ENCODE measurements at regions not wholly inside any gene's neighbourhood (a gene's known extent, or its start where the extent isn't known, plus 50 kb on each side); places are given as distances from the start of the nearest gene placed in this dataset.

DNA sequence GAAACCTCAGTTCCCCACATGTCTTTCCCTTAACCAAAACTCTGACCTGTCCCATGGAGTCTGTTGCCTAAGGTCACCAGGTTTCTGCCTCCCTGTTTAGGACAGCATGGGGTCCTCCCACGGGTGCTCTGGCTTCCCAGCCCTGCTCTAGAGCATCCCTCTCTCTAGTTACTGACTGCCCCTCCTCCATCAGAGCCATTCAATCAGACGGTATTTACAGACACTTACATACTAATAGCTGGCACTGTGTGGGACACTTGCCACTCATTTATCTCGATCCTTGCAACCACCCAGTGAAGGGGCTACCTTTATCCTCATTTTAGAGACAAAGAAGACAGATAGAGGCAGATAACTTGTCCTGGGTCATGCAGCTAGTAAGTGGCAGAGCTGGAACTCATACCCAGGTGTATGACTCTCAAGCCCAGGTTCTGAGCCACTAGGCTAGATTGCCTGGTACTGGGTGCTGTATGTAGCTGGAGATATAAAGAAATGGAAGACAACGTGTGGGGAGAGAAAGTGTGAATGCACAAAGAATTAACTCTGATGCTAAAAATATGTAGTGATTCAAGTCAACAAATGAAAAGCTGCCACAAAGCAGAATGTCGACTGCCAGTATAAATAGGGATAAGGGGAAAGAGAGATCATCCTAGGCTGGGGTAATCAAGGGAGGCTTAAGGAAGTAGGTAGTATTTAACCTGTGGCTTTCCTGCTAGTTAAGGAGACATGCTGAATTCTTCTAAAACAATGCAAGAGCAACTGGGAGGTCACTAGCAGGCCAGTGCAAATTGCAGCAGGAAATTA is 52.5 kb upstream of the PDE8B start:
- no peak for DNase-seq (ENCODE audit: low read depth)
- TF ChIP-seq, protein P1, sequence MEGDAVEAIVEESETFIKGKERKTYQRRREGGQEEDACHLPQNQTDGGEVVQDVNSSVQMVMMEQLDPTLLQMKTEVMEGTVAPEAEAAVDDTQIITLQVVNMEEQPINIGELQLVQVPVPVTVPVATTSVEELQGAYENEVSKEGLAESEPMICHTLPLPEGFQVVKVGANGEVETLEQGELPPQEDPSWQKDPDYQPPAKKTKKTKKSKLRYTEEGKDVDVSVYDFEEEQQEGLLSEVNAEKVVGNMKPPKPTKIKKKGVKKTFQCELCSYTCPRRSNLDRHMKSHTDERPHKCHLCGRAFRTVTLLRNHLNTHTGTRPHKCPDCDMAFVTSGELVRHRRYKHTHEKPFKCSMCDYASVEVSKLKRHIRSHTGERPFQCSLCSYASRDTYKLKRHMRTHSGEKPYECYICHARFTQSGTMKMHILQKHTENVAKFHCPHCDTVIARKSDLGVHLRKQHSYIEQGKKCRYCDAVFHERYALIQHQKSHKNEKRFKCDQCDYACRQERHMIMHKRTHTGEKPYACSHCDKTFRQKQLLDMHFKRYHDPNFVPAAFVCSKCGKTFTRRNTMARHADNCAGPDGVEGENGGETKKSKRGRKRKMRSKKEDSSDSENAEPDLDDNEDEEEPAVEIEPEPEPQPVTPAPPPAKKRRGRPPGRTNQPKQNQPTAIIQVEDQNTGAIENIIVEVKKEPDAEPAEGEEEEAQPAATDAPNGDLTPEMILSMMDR (conservative IDR thresholded peaks at IDR 0.05; ENCODE audit: control insufficient read depth, insufficient read depth, low read depth, low read length) = no peak
- no peak overlapping the region for H3K4me3 ChIP-seq (ENCODE audit: control insufficient read depth, low read depth, low read length)

DNA sequence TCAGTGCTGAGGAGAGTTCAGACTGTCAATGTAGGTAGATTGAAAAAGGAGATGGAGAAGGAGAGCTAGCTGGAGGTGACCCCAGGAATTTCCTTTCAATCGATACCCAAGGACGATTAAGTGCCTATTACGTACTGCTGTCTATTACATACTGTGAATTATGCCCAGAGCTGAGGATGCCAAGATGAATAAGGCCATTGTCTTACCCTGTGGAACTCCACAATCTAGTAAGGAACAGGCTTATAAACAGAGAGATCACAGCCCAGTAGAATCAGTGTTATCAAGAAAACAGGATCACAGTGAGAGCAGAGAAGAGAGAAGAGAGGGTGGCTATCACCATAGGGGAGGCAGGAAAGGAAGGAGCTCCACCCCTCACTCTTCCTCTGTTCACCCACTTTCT is 54.1 kb upstream of the PDE8B start:
- TF ChIP-seq, protein P1 (conservative IDR thresholded peaks at IDR 0.05; ENCODE audit: control insufficient read depth, insufficient read depth, low read depth, low read length) = no peak
- H3K4me3 ChIP-seq (ENCODE audit: control insufficient read depth, low read depth, low read length) = no peak overlapping the region
- DNase-seq (ENCODE audit: low read depth) = no peak

DNA sequence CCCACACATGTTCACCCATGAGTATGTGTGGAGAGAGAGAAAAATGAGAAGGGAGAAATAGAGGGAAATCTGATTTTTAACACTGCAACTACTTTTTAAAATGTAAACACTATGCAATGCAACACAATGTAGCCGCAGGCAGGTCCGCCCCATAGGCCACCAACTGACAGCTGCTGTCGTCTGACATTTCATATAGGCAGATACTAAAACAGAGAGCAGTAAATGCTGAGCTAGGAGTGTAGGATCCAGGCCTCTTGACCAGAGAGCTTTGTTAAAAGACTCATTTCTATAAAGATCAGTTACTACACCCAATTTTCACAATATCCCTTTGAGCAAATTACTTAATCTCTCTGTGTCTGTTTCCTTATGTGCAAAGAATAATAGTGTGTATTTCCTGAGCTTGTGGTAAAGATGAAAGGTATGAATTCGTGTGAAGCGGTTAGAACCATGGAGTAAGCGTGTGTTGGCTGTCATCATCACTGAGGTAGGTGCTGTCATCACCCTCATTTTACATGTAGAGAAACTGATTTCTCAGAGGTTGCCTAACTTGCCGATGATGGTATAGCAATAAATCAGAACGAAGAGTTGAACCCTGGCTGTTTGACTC is 55.2 kb upstream of the PDE8B start:
- DNase-seq (ENCODE audit: low read depth) = no peak
- H3K4me3 ChIP-seq (ENCODE audit: control insufficient read depth, low read depth, low read length) = no peak overlapping the region
- TF ChIP-seq, protein P1 (conservative IDR thresholded peaks at IDR 0.05; ENCODE audit: control insufficient read depth, insufficient read depth, low read depth, low read length) = no peak

DNA sequence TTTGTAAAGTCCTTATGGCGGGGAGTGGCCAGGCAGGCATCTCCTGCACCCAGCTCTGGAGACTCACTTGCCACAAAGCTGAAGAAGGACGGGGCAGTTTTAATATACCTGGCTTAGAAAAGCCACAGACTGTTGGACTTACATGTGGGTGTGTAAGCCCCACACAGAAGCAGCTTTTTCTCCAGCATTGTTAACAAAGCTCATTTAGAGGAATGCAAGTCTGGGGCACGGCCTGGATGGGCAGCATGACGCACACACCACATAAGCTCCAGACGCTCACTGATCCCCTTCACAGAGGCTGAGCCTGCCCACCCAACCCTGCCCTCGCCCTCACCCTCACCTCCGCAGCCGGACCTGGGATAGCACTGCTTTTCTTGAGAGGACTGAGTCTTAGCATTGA is 58.0 kb upstream of the PDE8B start:
- TF ChIP-seq, protein P1 (conservative IDR thresholded peaks at IDR 0.05; ENCODE audit: control insufficient read depth, insufficient read depth, low read depth, low read length) = no peak
- no peak overlapping the region for H3K4me3 ChIP-seq (ENCODE audit: control insufficient read depth, low read depth, low read length)
- DNase-seq (ENCODE audit: low read depth) = no peak

DNA sequence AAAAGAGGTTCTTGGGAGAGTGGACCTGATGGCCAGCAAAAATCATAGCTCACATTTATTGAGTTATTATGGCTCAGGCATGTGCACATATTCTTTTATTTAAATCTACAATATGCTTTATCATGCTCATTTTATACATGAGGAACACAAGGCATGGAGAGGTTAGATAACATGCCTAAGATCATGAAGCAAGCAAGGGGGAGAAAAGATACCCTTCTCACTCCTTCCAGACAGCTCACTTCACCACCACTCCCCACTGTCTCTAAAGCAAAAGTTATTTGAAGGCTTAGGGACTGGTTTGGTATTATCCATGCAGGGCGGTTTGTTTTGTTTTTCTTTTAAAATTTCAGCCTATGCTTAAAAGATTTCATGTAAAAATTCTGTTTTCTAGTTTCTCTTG is 59.0 kb upstream of the PDE8B start:
- no peak overlapping the region for H3K4me3 ChIP-seq (ENCODE audit: control insufficient read depth, low read depth, low read length)
- TF ChIP-seq, protein P1 (conservative IDR thresholded peaks at IDR 0.05; ENCODE audit: control insufficient read depth, insufficient read depth, low read depth, low read length) = no peak
- DNase-seq (ENCODE audit: low read depth) = no peak

DNA sequence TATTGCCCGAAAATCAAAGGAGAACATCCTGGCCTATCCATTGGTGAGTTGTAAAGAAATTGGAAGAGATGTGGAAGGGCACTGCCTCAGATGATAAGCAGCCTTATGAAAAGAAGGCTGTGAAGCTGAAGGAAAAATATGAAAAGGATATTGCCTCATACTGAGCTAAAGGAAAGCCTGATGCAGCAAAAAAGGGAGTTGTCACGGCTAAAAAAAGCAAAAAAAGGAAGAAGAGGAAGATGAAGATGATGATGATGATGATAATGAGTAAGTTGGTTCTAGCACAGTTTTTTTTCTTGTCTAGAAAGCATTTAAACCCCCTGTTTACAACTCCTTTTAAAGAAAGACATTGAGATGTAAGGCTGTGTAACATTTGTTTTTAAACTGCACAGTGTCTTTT is 59.8 kb upstream of the ZBED3 start:
- DNase-seq (ENCODE audit: low read depth) = no peak
- TF ChIP-seq, protein P1 (conservative IDR thresholded peaks at IDR 0.05; ENCODE audit: control insufficient read depth, insufficient read depth, low read depth, low read length) = no peak
- H3K4me3 ChIP-seq (ENCODE audit: control insufficient read depth, low read depth, low read length) = no peak overlapping the region
